ENCODE measurements at regions not wholly inside any gene's neighbourhood (a gene's known extent, or its start where the extent isn't known, plus 50 kb on each side); places are given as distances from the start of the nearest gene placed in this dataset.

DNA sequence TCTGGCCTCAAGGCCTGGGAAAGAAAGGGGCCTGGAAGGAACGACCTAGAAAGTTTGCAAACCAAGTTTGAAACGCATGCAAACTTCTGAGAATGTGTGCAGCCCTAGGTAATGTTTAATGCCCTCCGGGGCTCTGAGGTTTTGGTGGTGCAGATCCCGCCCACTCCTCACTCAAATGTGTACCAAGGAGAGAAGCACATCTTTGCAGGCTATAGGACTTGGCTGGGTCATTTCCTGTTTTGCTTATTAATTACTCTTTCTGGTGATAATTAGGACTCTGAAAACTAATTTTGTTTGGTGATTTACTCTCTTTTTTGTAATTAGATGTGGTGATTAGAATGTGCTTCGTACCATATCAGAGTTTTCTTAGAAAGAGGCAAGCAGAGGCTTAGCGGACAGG is 625.9 kb upstream of the CADM1 start:
- no peak for TF ChIP-seq ZBTB7A (IDR thresholded peaks at IDR 0.05; ENCODE audit: low read depth)
- no peak for TF ChIP-seq NFIC (IDR thresholded peaks at IDR 0.05)
- no peak for TF ChIP-seq EP300 (IDR thresholded peaks at IDR 0.05; ENCODE audit: borderline replicate concordance)
- TF ChIP-seq, protein P1, sequence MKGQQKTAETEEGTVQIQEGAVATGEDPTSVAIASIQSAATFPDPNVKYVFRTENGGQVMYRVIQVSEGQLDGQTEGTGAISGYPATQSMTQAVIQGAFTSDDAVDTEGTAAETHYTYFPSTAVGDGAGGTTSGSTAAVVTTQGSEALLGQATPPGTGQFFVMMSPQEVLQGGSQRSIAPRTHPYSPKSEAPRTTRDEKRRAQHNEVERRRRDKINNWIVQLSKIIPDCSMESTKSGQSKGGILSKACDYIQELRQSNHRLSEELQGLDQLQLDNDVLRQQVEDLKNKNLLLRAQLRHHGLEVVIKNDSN (IDR thresholded peaks at IDR 0.05), result no peak

DNA sequence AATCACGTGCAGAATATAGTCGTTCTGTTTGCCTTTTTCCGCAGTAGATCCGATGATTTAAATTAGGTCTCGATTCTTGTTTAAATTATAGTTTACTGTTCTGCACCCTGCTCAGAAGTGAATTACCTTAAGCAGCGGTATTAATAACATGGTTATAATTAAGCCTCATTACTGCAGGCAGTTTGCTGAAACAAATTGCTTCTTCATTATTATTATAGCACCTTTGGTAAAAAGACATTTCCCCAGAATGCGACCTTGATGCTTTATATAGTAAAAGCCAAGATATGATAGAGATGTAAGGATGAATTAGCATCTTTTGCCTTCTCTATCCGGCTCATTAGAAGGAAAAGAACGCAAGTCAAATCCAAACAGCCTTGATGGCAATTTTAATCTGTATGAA is 625.2 kb upstream of the CADM1 start:
- TF ChIP-seq TEAD4 (IDR thresholded peaks at IDR 0.05) (no peak), EP300 (IDR thresholded peaks at IDR 0.05; ENCODE audit: borderline replicate concordance) (no peak), YY1 (IDR thresholded peaks at IDR 0.05; ENCODE audit: low read depth) (no peak), FOXM1 (IDR thresholded peaks at IDR 0.05; ENCODE audit: borderline replicate concordance, low read depth) (no peak), EGR1 (IDR thresholded peaks at IDR 0.05) (no peak), RAD21 (IDR thresholded peaks at IDR 0.05; ENCODE audit: low read depth) (no peak), ZBTB7A (IDR thresholded peaks at IDR 0.05; ENCODE audit: low read depth) (no peak), CEBPB (IDR thresholded peaks at IDR 0.05) (no peak), NFIC (IDR thresholded peaks at IDR 0.05) (no peak), TCF12 (IDR thresholded peaks at IDR 0.05; ENCODE audit: low read depth) (no peak), TAF1 (IDR thresholded peaks at IDR 0.05; ENCODE audit: low read depth) (no peak), CREB1 (IDR thresholded peaks at IDR 0.05; ENCODE audit: low read depth) (no peak)
- TF ChIP-seq, protein P2, sequence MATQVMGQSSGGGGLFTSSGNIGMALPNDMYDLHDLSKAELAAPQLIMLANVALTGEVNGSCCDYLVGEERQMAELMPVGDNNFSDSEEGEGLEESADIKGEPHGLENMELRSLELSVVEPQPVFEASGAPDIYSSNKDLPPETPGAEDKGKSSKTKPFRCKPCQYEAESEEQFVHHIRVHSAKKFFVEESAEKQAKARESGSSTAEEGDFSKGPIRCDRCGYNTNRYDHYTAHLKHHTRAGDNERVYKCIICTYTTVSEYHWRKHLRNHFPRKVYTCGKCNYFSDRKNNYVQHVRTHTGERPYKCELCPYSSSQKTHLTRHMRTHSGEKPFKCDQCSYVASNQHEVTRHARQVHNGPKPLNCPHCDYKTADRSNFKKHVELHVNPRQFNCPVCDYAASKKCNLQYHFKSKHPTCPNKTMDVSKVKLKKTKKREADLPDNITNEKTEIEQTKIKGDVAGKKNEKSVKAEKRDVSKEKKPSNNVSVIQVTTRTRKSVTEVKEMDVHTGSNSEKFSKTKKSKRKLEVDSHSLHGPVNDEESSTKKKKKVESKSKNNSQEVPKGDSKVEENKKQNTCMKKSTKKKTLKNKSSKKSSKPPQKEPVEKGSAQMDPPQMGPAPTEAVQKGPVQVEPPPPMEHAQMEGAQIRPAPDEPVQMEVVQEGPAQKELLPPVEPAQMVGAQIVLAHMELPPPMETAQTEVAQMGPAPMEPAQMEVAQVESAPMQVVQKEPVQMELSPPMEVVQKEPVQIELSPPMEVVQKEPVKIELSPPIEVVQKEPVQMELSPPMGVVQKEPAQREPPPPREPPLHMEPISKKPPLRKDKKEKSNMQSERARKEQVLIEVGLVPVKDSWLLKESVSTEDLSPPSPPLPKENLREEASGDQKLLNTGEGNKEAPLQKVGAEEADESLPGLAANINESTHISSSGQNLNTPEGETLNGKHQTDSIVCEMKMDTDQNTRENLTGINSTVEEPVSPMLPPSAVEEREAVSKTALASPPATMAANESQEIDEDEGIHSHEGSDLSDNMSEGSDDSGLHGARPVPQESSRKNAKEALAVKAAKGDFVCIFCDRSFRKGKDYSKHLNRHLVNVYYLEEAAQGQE (IDR thresholded peaks at IDR 0.05; ENCODE audit: low read depth), result no peak
- TF ChIP-seq, protein P1 (IDR thresholded peaks at IDR 0.05), result no peak
- TF ChIP-seq, protein P3, sequence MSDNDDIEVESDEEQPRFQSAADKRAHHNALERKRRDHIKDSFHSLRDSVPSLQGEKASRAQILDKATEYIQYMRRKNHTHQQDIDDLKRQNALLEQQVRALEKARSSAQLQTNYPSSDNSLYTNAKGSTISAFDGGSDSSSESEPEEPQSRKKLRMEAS (IDR thresholded peaks at IDR 0.05), result no peak

DNA sequence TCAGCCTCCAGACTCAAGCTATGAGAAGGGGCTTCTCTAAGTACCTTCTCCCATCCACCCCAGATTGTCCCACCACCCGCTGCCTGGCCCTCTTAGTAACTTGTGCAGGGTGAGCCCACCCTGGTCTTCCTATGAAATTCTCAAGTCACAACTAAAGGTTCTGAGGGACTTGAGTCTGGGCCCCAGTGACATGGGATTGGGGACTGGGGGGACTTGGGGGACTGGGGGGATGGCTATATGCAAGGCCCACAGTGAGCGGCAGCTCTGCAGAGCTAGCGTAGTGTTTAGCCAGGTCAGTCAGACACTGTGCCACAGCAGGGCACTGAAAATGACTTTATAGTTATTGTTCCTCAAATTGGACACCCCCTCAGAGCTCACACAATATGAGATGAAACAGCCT is 622.3 kb upstream of the CADM1 start:
- TF ChIP-seq TAF1 (IDR thresholded peaks at IDR 0.05; ENCODE audit: low read depth), result no peak
- TF ChIP-seq CEBPB (IDR thresholded peaks at IDR 0.05), result no peak
- no peak for TF ChIP-seq EGR1 (IDR thresholded peaks at IDR 0.05)
- TF ChIP-seq TEAD4 (IDR thresholded peaks at IDR 0.05), result no peak
- TF ChIP-seq, protein P2 (IDR thresholded peaks at IDR 0.05; ENCODE audit: low read depth), result no peak
- TF ChIP-seq CREB1 (IDR thresholded peaks at IDR 0.05; ENCODE audit: low read depth), result no peak
- no peak for TF ChIP-seq NFIC (IDR thresholded peaks at IDR 0.05)
- TF ChIP-seq TCF12 (IDR thresholded peaks at IDR 0.05; ENCODE audit: low read depth), result no peak
- no peak for TF ChIP-seq ZBTB7A (IDR thresholded peaks at IDR 0.05; ENCODE audit: low read depth)
- TF ChIP-seq, protein P3 (IDR thresholded peaks at IDR 0.05), result no peak
- no peak for TF ChIP-seq YY1 (IDR thresholded peaks at IDR 0.05; ENCODE audit: low read depth)
- TF ChIP-seq, protein P1 (IDR thresholded peaks at IDR 0.05), result no peak
- no peak for TF ChIP-seq RAD21 (IDR thresholded peaks at IDR 0.05; ENCODE audit: low read depth)
- TF ChIP-seq FOXM1 (IDR thresholded peaks at IDR 0.05; ENCODE audit: borderline replicate concordance, low read depth), result no peak
- no peak for TF ChIP-seq EP300 (IDR thresholded peaks at IDR 0.05; ENCODE audit: borderline replicate concordance)

DNA sequence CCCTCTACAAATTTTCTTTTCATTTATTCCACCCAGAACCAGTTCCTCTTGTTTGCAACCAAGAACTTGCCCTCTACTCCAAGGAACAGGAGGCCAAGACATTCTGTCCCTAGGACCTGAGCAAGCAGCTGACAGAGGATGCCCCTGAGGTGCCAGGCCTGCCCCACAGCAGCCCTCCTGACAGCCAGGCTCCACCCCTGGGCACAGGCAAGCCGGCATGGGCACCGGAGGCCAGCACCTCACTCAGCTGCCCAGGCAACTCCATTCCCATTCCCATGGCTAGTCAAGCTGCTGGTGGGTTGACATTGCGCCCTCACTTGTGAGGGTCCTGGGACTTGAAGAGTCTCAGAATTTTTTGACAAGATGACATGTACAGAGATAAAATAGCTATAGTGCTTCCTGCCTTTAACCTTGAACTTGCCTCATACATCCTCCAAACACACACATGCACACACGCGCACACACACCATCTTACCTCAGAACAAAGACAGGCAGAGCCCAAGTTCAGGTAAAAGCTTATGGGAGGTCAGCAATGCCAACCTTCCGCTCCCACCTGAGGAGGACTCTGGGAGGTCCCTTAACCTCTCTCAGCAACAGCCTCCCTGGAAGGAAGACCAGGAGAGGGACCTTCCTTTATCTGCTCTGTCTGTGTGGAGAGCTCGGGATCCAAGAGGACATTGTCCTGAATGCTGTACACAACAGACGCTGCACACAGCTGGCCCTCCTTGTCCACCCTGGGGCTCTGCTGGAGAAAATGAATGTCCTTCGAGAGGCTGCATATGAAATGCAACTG is 620.9 kb upstream of the CADM1 start:
- TF ChIP-seq FOXM1 (IDR thresholded peaks at IDR 0.05; ENCODE audit: borderline replicate concordance, low read depth) (no peak), TAF1 (IDR thresholded peaks at IDR 0.05; ENCODE audit: low read depth) (no peak), YY1 (IDR thresholded peaks at IDR 0.05; ENCODE audit: low read depth) (no peak), ZBTB7A (IDR thresholded peaks at IDR 0.05; ENCODE audit: low read depth) (no peak), EGR1 (IDR thresholded peaks at IDR 0.05) (no peak), RAD21 (IDR thresholded peaks at IDR 0.05; ENCODE audit: low read depth) (no peak), EP300 (IDR thresholded peaks at IDR 0.05; ENCODE audit: borderline replicate concordance) (no peak), TCF12 (IDR thresholded peaks at IDR 0.05; ENCODE audit: low read depth) (no peak)
- TF ChIP-seq, protein P1 (IDR thresholded peaks at IDR 0.05), result no peak

DNA sequence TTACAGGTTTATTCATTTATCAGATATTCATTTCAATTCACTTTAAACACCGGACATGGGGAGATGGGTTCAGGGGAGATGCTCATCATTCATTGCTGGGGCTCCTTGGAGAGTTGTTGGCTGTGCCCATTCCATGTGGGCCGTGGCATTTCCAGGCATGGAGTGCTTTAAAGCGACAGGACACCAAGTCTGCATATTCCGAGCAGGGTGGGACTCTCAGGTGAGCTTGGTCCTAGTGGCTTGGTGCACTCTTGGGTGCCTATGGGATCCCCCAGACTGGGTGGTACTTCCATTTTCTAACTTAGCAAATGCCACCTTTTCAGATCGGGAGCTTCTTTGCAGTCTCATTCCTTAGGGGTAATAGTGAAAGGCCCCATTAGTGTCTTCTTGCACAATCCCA is 619.5 kb upstream of the CADM1 start:
- TF ChIP-seq EGR1 (IDR thresholded peaks at IDR 0.05) (no peak), EP300 (IDR thresholded peaks at IDR 0.05; ENCODE audit: borderline replicate concordance) (no peak), TAF1 (IDR thresholded peaks at IDR 0.05; ENCODE audit: low read depth) (no peak), CREB1 (IDR thresholded peaks at IDR 0.05; ENCODE audit: low read depth) (no peak), ZBTB7A (IDR thresholded peaks at IDR 0.05; ENCODE audit: low read depth) (no peak), FOXM1 (IDR thresholded peaks at IDR 0.05; ENCODE audit: borderline replicate concordance, low read depth) (no peak), TCF12 (IDR thresholded peaks at IDR 0.05; ENCODE audit: low read depth) (no peak), YY1 (IDR thresholded peaks at IDR 0.05; ENCODE audit: low read depth) (no peak), NFIC (IDR thresholded peaks at IDR 0.05) (no peak), RAD21 (IDR thresholded peaks at IDR 0.05; ENCODE audit: low read depth) (no peak), CEBPB (IDR thresholded peaks at IDR 0.05) (no peak), TEAD4 (IDR thresholded peaks at IDR 0.05) (no peak)
- TF ChIP-seq, protein P1 (IDR thresholded peaks at IDR 0.05), result no peak
- TF ChIP-seq, protein P2 (IDR thresholded peaks at IDR 0.05; ENCODE audit: low read depth), result no peak
- TF ChIP-seq, protein P3 (IDR thresholded peaks at IDR 0.05), result no peak

All from Ishikawa (cell line).